Activated naive CD4-positive, alpha-beta T cell treated with Interleukin-2 at 50 U/mL for 16 hours (primary cell): ENCODE measurements at regions not wholly inside any gene's neighbourhood (a gene's known extent, or its start where the extent isn't known, plus 50 kb on each side); places are given as distances from the start of the nearest gene placed in this dataset.

Experiments used
- DNase-seq: peaks from one replicate; pipeline ENCODE4 v3.0.0-alpha.2; 2020

DNA sequence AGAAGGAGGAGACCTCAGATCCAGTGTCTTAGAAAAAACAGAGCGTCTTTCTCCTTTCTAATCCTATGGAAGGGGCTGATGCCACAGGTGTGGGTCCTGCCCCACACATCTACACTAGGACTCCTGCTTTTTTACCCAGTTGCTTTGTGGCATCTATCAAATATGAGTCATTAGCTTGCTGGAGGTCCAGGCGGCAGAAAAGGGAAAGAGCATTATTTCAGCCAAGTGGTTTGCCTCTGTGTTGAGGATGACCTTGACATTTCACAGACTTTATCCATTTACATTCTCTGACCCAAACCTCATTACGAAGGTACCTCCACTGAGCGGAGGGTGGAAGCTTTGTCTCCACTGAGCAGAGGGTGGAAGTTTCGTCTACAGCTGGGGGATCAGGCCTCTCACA, 308.4 kb upstream of the KLF6 start:
- DNase-seq, result no peak

- DNase-seq, result peak; percentile 39
Measured at GRCh38 chr10:4088354-4089066, 303.5 kb upstream of the KLF6 start.

GRCh38 chr10:4086131-4086898, 301.3 kb upstream of the KLF6 start:
- DNase-seq, result no peak

GRCh38 chr10:4083509-4084003, 298.5 kb upstream of the KLF6 start:
- DNase-seq, result no peak

GRCh38 chr10:4082861-4083260, 297.9 kb upstream of the KLF6 start:
- no peak for DNase-seq

DNA sequence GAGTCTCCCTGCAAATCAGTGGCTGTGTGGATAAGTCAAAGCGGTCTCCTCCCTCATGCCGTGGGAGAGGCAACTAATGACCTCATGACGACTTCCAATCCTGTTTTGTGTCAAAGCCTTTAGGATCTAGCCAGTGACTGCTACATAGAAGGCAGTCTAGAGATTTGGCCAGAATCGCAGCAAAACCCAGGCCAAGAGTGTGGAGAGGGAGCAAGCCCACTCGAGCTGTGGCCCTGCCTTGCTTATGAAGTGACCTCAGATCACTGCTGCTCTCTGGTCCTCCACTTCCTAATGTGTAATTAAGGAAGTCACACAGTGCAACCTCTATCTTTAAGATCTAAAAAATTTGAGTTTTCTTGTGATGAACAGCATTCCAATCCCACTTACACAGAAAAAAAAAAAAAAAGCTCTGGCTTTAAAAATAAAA, 296.7 kb upstream of the KLF6 start:
- DNase-seq, result no peak

DNA sequence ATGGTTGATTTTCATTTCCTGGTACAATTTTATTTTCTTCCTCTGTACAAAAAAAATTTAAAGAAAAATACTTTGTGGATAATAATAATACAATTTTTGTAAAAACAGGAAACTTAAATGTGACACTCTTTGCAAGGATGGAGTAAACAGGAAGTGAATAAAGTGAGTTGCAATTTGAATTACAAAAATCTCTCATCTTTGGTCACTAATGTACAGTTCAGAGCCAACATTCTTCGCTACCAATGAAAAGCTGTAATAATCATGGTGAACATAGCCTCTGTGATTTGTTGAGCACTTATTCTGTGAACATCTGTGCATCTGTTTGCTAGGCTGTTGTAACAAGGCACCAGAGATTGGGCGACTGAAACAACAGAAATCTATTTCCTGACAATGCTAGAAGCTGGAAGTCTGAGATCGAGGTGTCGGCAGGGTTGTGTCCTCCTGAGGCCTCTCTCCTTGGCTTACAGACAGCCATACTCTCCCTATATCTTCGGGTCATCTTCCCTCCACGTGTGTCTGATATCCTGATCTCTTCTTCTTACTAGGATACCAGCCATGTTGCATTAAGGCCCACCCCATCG, 295.3 kb upstream of the KLF6 start:
- DNase-seq, result no peak

GRCh38 chr10:4079803-4080202, 294.8 kb upstream of the KLF6 start:
- no peak for DNase-seq

DNA sequence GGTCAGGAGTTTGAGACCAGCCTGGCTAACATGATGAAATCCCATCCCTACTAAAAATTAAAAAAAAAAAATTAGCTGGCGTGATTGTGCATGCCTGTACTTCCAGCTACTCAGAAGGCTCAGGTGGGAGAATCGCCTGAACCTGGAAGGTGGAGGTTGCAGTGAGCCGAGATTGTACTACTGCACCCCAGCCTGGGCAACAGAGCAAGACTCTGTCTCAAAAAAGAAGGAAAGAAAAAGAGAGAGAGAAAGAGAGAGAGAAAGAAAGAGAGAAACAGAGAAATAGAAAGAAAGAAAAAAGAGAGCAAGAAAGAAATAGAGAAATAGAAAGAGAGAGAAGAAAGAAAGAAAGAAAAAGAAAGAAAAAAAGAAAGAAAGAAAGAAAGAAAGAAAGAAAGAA, 292.8 kb upstream of the KLF6 start:
- DNase-seq, result no peak

DNA sequence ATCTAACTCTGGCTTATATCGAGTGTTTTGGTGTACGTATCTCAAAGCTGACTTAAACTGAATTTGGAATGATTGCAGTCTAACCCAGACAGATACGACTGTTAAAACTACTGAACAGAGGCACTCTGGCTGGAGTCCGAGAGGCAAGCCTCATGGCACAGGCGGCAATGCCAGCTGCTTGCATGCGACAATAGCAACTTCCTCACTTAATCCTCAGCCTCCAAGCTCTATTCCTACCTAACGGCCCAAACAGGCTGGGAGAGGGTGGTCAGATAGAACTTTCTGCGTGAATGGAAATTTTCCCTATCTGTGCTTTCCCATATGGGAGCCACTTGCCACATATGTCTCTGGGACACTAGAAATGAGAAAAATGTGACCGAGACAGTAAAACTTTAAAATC, 292.0 kb upstream of the KLF6 start:
- DNase-seq, result no peak

DNA sequence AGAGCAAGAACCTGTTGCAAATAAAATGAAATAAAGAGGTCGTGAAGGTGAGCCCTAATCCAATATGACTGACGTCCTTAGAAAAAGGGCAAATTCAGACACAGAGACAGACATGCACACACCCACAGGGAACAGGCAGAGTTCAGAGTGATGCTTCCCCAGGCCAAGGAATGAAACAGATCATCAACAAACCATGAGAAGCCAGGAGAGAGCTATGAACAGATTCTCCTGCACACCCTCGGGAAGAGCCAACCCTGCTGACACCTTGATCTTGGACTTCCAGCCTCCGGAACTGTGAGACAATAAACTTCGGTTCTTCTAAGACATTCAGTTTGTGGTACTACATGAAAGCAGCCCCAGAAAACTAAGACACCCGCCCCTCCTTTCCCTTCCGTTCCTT, 290.4 kb upstream of the KLF6 start:
- no peak for DNase-seq

- DNase-seq, result peak; percentile 15
Measured at GRCh38 chr10:4074545-4075407, 289.8 kb upstream of the KLF6 start.

DNA sequence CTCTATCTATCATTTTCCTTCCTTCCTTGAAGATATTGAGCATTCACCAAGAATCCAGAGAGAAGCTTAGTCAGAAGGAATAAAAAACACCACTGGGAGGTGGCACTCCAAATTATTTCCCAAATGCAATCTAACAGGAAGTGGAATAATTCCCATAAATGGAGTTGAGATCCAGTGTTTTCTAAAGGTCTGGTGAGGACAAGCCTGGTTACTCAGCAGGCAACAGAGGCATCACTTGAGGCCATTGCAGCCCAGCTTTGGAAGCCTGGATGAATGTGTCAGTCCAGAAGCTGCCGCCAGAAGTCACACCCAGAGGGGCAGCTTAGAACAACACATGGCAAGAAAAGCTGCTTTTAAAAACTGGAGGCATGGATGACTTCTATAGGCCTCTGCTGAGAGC, 288.9 kb upstream of the KLF6 start:
- DNase-seq, result no peak

- no peak for DNase-seq
Measured at GRCh38 chr10:4070921-4071660, 286.1 kb upstream of the KLF6 start.

DNA sequence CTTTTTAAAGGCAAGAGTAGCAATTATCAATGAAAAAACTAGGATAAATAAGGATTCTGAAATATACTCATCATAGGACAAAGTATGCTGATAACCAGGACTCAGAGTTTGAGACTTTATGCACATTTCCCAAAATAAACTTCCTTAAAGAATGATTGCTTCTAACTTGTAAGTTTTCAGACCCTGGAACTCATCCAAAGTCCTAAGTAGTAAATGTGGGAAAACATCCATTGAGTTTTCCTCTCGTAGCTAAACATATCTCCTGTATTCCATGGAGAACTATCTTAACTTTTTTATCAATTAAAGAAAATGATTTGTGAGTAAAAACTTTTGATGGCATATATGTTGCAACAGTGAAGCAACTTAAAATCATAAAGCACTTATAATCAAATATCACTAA, 285.2 kb upstream of the KLF6 start:
- DNase-seq, result no peak

DNA sequence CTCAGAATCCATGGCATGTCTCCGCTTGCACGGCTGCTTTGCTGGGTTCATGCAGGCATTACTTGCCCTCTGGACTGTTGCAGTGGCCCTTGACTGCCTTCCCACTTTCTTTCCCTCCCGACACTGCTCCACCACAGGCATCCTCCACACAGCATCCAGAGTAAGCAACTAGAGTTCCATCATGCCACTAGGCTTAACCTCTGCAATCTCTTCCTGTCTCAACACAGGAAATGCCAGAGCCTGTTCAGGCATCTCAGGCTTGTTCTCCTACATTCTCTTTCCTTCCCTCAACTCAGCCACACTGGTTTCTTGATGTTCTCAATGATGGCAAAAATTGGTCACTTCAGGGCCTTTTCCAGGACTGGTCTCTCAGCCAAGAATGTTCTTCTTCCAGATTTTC, 284.5 kb upstream of the KLF6 start:
- no peak for DNase-seq

DNA sequence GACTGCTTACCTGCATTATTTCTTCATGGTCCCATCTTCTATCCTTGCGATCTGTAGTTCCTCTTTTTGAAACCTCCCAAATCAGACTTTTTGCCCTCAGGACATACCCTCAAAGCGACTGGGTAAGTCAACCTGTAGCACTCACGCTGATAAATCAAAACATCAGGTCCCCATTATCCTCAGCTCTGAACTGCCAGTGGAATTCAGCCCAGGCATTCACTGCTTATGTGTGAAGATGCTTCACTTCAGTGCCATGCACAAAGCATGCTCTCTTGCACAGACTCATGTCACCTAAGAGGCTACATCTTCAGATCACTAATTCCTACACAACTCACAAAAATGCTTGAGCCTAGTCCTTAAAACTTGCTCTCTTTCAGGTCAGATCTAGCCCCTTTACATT, 283.6 kb upstream of the KLF6 start:
- DNase-seq, result no peak

DNA sequence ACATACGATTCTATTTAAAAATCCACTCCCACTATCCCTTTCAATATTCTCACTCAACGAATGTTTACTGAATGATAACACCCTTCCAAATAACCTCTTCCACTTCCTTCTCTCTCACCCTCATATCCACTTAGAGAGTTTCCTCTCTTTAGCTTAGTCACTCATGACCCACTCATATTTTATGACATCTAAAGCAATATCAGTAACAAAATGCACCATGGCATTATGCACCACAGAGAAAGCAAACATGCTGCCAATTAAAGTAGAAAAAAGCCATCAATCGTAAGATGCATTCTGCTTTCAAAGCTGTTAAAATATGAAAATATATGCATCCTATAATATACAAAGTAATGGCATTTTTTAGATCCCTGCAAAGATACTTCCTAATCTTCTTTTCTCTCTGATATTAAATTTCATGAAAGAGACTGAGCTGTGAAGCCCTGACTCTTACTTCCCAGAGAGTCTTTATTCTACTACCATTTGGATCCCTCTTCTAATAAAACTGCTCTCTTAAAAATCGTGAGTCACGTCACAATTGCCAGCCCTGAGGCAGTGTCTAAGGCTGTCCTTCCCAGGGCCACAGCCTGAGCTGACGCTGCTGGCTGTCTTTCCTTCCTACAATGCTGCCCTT, 283.0 kb upstream of the KLF6 start:
- DNase-seq, result no peak

GRCh38 chr10:4067531-4067930, 282.5 kb upstream of the KLF6 start:
- DNase-seq, result peak; percentile 33

DNA sequence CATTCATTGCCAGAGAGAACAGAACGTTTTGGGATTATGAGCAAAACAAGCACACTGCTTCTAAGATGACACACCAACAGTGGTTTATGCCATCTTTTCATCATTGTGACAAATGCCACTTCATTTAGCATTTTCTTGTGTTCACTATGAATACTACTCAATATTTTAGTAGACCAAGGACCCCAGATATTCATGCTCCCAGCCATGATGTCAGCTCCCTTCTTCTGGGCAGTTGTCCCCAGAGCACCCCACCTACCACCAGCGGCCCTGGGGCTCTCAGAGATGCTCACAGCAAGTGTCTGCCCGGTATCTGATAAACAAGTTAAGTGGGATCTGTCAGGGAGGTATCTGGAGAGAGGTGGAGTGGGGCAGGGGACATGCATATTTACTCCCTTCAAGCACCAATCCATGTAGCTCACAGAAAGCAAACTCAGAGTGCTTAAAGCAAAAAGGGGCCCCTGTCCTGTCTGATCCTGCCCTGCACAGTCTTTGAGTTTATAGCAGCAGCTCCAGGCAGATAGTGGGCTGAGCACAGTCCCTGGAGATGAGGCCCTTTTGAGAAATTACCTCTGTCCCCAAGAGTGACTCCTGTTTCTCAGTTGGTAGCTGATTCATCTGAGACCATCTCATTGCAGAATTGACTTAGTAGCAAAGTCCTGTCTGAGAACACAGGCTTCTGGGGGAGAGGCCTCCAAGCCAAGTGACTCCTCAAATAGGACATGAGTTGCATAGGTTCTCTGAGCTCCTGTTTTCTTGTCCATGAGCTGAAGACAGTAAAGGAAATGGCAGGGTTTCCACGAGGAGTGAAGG, 281.8 kb upstream of the KLF6 start:
- no peak for DNase-seq

GRCh38 chr10:4064489-4064888, 279.5 kb upstream of the KLF6 start:
- no peak for DNase-seq
